ENCODE measurements at regions not wholly inside any gene's neighbourhood (a gene's known extent, or its start where the extent isn't known, plus 50 kb on each side); places are given as distances from the start of the nearest gene placed in this dataset.
A peak's percentile ranks its signal among the peaks of the same experiment; 100 is the strongest.

GRCh38 chr7:131119381-131119780, 208.3 kb upstream of the MKLN1 start:
- DNase-seq (ENCODE audit: unreplicated experiment), result no peak
- H3K27me3 Mint-ChIP-seq (ENCODE audit: insufficient read depth, unreplicated experiment), result no peaks in the 10 kb centered on the region
- peak overlapping the region; percentile 46 for H3K27ac Mint-ChIP-seq (ENCODE audit: low read depth, unreplicated experiment)
- TF ChIP-seq CTCF (IDR thresholded peaks at IDR 0.05; ENCODE audit: unreplicated experiment), result no peak
- H3K9me3 Mint-ChIP-seq (ENCODE audit: unreplicated experiment), result peaks cover 8% of the 10 kb centered on the region
- intact Hi-C loops (cut with micrococcal nuclease), result no loop called here
- POLR2A ChIA-PET, result no interaction called here
- CTCF ChIA-PET, result interaction anchor here (0.6 kb wide), 1 partner anchor 19 kb away, joined by 5 read pairs; no protein-coding TSS in a partner anchor
- no peaks in the 10 kb centered on the region for H3K4me1 Mint-ChIP-seq (ENCODE audit: insufficient read depth, unreplicated experiment)
- no peak overlapping the region for H3K4me3 Mint-ChIP-seq (ENCODE audit: unreplicated experiment)
- no TSS peak for BruUV-seq (replicated peaks)
- no peaks in the 10 kb centered on the region for H3K36me3 Mint-ChIP-seq (ENCODE audit: insufficient read depth, unreplicated experiment)

GRCh38 chr7:131122394-131122793, 205.3 kb upstream of the MKLN1 start:
- Mint-ChIP-seq H3K27me3 (ENCODE audit: insufficient read depth, unreplicated experiment) (no peaks in the 10 kb centered on the region), H3K27ac (ENCODE audit: low read depth, unreplicated experiment) (no peak overlapping the region), H3K36me3 (ENCODE audit: insufficient read depth, unreplicated experiment) (no peaks in the 10 kb centered on the region), H3K4me3 (ENCODE audit: unreplicated experiment) (no peak overlapping the region), H3K9me3 (ENCODE audit: unreplicated experiment) (peaks cover 5% of the 10 kb centered on the region), H3K4me1 (ENCODE audit: insufficient read depth, unreplicated experiment) (no peaks in the 10 kb centered on the region)
- ChIA-PET POLR2A (interaction anchor here (1.9 to 2.1 kb wide), 2 partner anchors 8 to 12 kb away, joined by 6 to 11 read pairs; no protein-coding TSS in a partner anchor), CTCF (interaction anchor here (0.9 kb wide), 1 partner anchor 179 kb away, joined by 3 read pairs; no protein-coding TSS in a partner anchor)
- TF ChIP-seq CTCF (IDR thresholded peaks at IDR 0.05; ENCODE audit: unreplicated experiment), result no peak
- intact Hi-C loops (cut with micrococcal nuclease), result no loop called here
- DNase-seq (ENCODE audit: unreplicated experiment), result no peak
- BruUV-seq (replicated peaks), result no TSS peak

GRCh38 chr7:131124001-131124629, 203.6 kb upstream of the MKLN1 start:
- H3K27me3 Mint-ChIP-seq (ENCODE audit: insufficient read depth, unreplicated experiment), result no peaks in the 10 kb centered on the region
- no peak overlapping the region for H3K4me3 Mint-ChIP-seq (ENCODE audit: unreplicated experiment)
- DNase-seq (ENCODE audit: unreplicated experiment), result no peak
- no peaks in the 10 kb centered on the region for H3K36me3 Mint-ChIP-seq (ENCODE audit: insufficient read depth, unreplicated experiment)
- CTCF ChIA-PET, result interaction anchor here (0.5 to 0.6 kb wide), 2 partner anchors 29 to 63 kb away, joined by 3 read pairs; no protein-coding TSS in a partner anchor
- POLR2A ChIA-PET, result interaction anchor here (0.8 to 1.3 kb wide), 2 partner anchors 15 to 207 kb away, joined by 3 to 5 read pairs; no protein-coding TSS in a partner anchor
- H3K27ac Mint-ChIP-seq (ENCODE audit: low read depth, unreplicated experiment), result no peak overlapping the region
- TF ChIP-seq CTCF (IDR thresholded peaks at IDR 0.05; ENCODE audit: unreplicated experiment), result no peak
- no peaks in the 10 kb centered on the region for H3K4me1 Mint-ChIP-seq (ENCODE audit: insufficient read depth, unreplicated experiment)
- intact Hi-C loops (cut with micrococcal nuclease), result no loop called here
- BruUV-seq (replicated peaks), result no TSS peak
- H3K9me3 Mint-ChIP-seq (ENCODE audit: unreplicated experiment), result no peaks in the 10 kb centered on the region

DNA sequence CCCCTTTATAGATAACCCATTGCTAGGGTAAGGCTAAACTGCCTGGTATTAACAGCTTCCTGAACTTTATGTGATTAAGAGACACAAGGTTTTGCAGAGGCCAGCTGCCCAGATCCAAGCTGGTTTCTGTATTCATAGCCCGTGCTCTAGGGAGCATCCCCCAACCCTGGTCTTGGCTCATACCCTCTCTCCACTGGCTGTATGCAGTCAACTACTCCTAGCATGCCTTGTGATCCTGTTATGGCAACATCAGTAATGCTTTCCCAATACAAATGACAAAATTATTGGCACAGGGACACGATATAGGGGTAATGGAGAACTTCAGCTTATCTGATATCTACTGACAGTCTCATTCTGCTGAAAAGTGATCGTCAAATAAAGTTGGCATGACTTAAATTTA, 202.8 kb upstream of the MKLN1 start:
- intact Hi-C loops (cut with micrococcal nuclease), result no loop called here
- Mint-ChIP-seq H3K36me3 (ENCODE audit: insufficient read depth, unreplicated experiment) (no peaks in the 10 kb centered on the region), H3K27ac (ENCODE audit: low read depth, unreplicated experiment) (no peak overlapping the region), H3K9me3 (ENCODE audit: unreplicated experiment) (no peaks in the 10 kb centered on the region), H3K27me3 (ENCODE audit: insufficient read depth, unreplicated experiment) (no peaks in the 10 kb centered on the region), H3K4me1 (ENCODE audit: insufficient read depth, unreplicated experiment) (no peaks in the 10 kb centered on the region), H3K4me3 (ENCODE audit: unreplicated experiment) (no peak overlapping the region)
- no TSS peak for BruUV-seq (replicated peaks)
- no peak for TF ChIP-seq CTCF (IDR thresholded peaks at IDR 0.05; ENCODE audit: unreplicated experiment)
- ChIA-PET CTCF (interaction anchor here (0.7 kb wide), 1 partner anchor 139 kb away, joined by 3 read pairs; no protein-coding TSS in a partner anchor), POLR2A (interaction anchor here (1.3 kb wide), 1 partner anchor 16 kb away, joined by 5 read pairs; no protein-coding TSS in a partner anchor)
- DNase-seq (ENCODE audit: unreplicated experiment), result no peak
